Vagina (tissue), 2 donors: ENCODE measurements at regions not wholly inside any gene's neighbourhood (a gene's known extent, or its start where the extent isn't known, plus 50 kb on each side); places are given as distances from the start of the nearest gene placed in this dataset.

Experiments used
- POLR2A ChIP-seq, 2 donors: fragments of 450-650 bp; IDR thresholded peaks; one replicate each; pipeline ENCODE4 v1.6.1; 2017; ENCODE audit warnings: antibody characterized with exemption in 2 of 2, mild to moderate bottlenecking in 2 of 2, moderate library complexity in 2 of 2
- TF ChIP-seq, protein P1 (sequence below), 3 experiments: fragments of 450-650 bp in 2 of 3; fragments of 200-600 bp in 1 of 3; sonication (generic) in 1 of 3; IDR thresholded peaks; one replicate each; pipeline ENCODE4 v1.5.1; 2017 to 2019; ENCODE audit warnings: antibody characterized with exemption in 3 of 3, mild to moderate bottlenecking in 2 of 3, moderate library complexity in 2 of 3

DNA sequence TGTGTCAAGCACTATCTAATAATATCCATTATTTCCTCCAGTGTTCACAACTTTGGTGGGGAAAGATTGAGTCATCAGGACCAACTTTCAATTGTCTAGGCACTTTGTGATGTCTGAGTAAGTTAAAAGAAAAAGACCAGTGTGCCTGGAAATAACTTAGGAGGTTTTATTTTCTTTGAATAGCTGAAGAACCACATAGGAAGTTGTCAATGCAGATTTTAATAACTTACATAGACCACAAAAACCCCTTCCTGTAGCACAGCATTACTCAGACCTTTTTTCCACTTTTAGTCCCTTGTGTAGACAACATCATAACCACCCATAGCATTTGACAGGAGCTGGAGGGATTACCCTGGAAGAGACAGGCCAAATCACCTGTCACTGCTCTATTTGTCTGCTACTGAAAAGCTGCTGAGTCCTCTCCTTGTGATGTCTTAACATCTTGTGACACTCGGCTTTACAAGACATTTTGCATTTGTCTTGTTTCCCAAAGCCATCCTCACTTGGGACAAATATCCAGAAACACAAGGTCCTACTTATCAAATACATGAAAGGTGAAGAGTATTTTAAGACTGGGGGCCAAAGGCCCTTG is 241.5 kb upstream of the PTER start:
- TF ChIP-seq, protein P1, sequence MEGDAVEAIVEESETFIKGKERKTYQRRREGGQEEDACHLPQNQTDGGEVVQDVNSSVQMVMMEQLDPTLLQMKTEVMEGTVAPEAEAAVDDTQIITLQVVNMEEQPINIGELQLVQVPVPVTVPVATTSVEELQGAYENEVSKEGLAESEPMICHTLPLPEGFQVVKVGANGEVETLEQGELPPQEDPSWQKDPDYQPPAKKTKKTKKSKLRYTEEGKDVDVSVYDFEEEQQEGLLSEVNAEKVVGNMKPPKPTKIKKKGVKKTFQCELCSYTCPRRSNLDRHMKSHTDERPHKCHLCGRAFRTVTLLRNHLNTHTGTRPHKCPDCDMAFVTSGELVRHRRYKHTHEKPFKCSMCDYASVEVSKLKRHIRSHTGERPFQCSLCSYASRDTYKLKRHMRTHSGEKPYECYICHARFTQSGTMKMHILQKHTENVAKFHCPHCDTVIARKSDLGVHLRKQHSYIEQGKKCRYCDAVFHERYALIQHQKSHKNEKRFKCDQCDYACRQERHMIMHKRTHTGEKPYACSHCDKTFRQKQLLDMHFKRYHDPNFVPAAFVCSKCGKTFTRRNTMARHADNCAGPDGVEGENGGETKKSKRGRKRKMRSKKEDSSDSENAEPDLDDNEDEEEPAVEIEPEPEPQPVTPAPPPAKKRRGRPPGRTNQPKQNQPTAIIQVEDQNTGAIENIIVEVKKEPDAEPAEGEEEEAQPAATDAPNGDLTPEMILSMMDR (IDR thresholded peaks at IDR 0.05) = no peak
- TF ChIP-seq POLR2A (IDR thresholded peaks at IDR 0.05) = no peak
